ENCODE measurements at regions not wholly inside any gene's neighbourhood (a gene's known extent, or its start where the extent isn't known, plus 50 kb on each side); places are given as distances from the start of the nearest gene placed in this dataset.

- TF ChIP-seq, protein P1, sequence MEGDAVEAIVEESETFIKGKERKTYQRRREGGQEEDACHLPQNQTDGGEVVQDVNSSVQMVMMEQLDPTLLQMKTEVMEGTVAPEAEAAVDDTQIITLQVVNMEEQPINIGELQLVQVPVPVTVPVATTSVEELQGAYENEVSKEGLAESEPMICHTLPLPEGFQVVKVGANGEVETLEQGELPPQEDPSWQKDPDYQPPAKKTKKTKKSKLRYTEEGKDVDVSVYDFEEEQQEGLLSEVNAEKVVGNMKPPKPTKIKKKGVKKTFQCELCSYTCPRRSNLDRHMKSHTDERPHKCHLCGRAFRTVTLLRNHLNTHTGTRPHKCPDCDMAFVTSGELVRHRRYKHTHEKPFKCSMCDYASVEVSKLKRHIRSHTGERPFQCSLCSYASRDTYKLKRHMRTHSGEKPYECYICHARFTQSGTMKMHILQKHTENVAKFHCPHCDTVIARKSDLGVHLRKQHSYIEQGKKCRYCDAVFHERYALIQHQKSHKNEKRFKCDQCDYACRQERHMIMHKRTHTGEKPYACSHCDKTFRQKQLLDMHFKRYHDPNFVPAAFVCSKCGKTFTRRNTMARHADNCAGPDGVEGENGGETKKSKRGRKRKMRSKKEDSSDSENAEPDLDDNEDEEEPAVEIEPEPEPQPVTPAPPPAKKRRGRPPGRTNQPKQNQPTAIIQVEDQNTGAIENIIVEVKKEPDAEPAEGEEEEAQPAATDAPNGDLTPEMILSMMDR (IDR thresholded peaks at IDR 0.05) = no peak
- TF ChIP-seq POLR2A (IDR thresholded peaks at IDR 0.05) (no peak), POLR2AphosphoS5 (IDR thresholded peaks at IDR 0.05) (no peak)
Measured at GRCh38 chr4:8778291-8778690, 93.3 kb downstream of the HMX1 start.
